Occipital lobe (tissue), 1 donor: ENCODE measurements at regions not wholly inside any gene's neighbourhood (a gene's known extent, or its start where the extent isn't known, plus 50 kb on each side); places are given as distances from the start of the nearest gene placed in this dataset.

ENCODE experiments used
- DNase-seq: peaks from one replicate; lab custom pipeline; 2025; lab: John Stamatoyannopoulos, UW

GRCh38 chr5:39520232-39520572, 95.4 kb upstream of the DAB2 start:
- no peak for DNase-seq

- no peak for DNase-seq
Measured at GRCh38 chr5:39519566-39520231, 94.9 kb upstream of the DAB2 start.

GRCh38 chr5:39519079-39519478, 94.3 kb upstream of the DAB2 start:
- no peak for DNase-seq

- no peak for DNase-seq
Measured at GRCh38 chr5:39518516-39518915, 93.7 kb upstream of the DAB2 start.

GRCh38 chr5:39517800-39518199, 93.0 kb upstream of the DAB2 start:
- DNase-seq: no peak

GRCh38 chr5:39515881-39516280, 91.1 kb upstream of the DAB2 start:
- DNase-seq: no peak

- no peak for DNase-seq
Measured at GRCh38 chr5:39513236-39513635, 88.5 kb upstream of the DAB2 start.

- DNase-seq: no peak
Measured at GRCh38 chr5:39506211-39506610, 81.4 kb upstream of the DAB2 start.

- DNase-seq: no peak
Measured at GRCh38 chr5:39505791-39506190, 81.0 kb upstream of the DAB2 start.

GRCh38 chr5:39505363-39505762, 80.6 kb upstream of the DAB2 start:
- no peak for DNase-seq

GRCh38 chr5:39503155-39503554, 78.4 kb upstream of the DAB2 start:
- DNase-seq: no peak

GRCh38 chr5:39502704-39503103, 77.9 kb upstream of the DAB2 start:
- no peak for DNase-seq

GRCh38 chr5:39501397-39501796, 76.6 kb upstream of the DAB2 start:
- DNase-seq: no peak

GRCh38 chr5:39500551-39501175, 75.9 kb upstream of the DAB2 start:
- DNase-seq: no peak

- no peak for DNase-seq
Measured at GRCh38 chr5:39498278-39498952, 73.6 kb upstream of the DAB2 start.

GRCh38 chr5:39497322-39497721, 72.5 kb upstream of the DAB2 start:
- no peak for DNase-seq

GRCh38 chr5:39495227-39495626, 70.4 kb upstream of the DAB2 start:
- no peak for DNase-seq

- DNase-seq: no peak
Measured at GRCh38 chr5:39494534-39494933, 69.8 kb upstream of the DAB2 start.

GRCh38 chr5:39494107-39494510, 69.3 kb upstream of the DAB2 start:
- no peak for DNase-seq

GRCh38 chr5:39491210-39491609, 66.4 kb upstream of the DAB2 start:
- no peak for DNase-seq

GRCh38 chr5:39489263-39489662, 64.5 kb upstream of the DAB2 start:
- DNase-seq: no peak

GRCh38 chr5:39486790-39487189, 62.0 kb upstream of the DAB2 start:
- DNase-seq: no peak

GRCh38 chr5:39486361-39486760, 61.6 kb upstream of the DAB2 start:
- no peak for DNase-seq
